GM21423 (cell line): ENCODE measurements at regions not wholly inside any gene's neighbourhood (a gene's known extent, or its start where the extent isn't known, plus 50 kb on each side); places are given as distances from the start of the nearest gene placed in this dataset.

Experiments used
- ATAC-seq: cut with Tn5 transposase; IDR thresholded peaks from one replicate; pipeline ENCODE4 v1.9.1; 2021; ENCODE audit warnings: mild to moderate bottlenecking, moderate library complexity; ENCODE audit not compliant: unreplicated experiment

- ATAC-seq: no peak
Observed at GRCh38 chr9:28678097-28678496, 1104.8 kb upstream of the C9orf72 start.

- ATAC-seq: no peak
Observed at GRCh38 chr9:28688172-28688571, 1114.9 kb upstream of the C9orf72 start.

GRCh38 chr9:28692012-28692411 is 1118.7 kb upstream of the C9orf72 start:
- no peak for ATAC-seq

DNA sequence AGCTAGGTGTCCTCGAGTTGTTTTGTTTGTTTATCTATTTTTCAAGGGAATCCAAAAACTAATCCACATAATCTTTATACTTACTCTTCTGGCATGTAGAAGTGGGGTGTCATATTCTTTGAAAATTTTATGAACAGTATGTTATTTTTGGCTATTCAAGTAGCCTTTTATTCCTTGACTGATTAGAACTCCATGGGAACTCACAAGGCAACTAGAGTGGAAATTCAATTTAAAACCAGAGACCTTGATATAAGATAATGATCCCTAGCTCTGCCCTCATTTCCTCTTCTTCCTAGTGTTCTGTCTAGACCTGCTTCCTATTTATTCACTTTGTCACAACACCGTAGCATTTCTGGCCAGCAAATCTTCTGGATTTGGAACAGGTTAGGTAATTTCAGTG is 1123.7 kb upstream of the C9orf72 start:
- no peak for ATAC-seq

DNA sequence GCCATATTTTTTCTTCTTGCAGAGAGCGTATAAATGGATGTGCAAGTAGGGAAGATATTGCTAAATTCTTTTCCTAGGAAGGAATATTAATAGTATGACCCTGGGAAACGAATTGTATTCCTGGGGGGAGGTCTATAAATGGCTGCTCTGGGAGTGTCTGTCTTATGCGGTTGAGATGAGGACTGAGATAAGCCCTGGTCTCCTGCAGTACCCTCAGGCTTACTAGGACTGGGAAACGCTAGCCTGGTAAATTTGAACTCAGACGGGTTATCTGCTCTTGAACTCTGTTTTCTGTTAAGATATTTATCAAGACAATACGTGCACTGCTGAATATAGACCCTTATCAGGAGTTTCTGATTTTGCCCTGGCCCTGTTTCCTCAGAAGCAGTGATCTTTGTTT is 1126.4 kb upstream of the C9orf72 start:
- no peak for ATAC-seq

DNA sequence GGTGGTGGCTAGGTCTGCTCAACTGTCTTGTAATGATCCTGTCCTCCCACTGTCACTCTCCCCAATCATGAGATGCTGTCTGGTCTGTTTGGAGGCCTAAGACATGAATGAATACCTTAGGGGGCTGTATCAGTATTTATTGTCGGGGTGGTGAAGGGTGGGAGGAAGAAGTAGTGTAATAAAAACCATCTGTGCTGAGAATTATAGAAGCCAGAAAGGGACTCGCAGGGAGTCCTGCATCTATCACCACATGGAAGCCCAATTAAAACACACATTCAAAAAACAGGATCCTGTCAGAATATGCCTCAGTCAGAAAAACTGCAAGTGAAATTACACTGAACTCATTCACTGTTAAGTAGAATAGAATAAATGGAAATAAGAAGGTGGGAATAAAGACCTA is 1134.3 kb upstream of the C9orf72 start:
- ATAC-seq: no peak

DNA sequence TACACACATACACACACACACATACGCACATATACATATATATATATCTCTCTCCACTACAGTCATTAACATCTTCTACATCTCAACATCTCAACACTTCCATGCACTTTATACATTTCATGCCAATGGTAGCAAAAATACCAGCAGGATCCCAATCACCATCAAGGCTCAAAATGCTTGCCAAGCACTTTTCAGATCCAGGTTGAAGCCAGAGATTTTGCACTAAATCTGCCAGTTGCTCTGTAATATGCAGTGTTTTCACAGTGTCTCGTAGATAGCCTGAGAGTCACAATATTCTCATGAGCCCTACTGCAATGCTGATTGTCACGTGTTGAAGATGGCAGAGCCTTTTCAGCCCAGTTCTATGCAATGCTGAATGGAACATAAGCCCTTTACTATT is 1140.9 kb upstream of the C9orf72 start:
- ATAC-seq: no peak

DNA sequence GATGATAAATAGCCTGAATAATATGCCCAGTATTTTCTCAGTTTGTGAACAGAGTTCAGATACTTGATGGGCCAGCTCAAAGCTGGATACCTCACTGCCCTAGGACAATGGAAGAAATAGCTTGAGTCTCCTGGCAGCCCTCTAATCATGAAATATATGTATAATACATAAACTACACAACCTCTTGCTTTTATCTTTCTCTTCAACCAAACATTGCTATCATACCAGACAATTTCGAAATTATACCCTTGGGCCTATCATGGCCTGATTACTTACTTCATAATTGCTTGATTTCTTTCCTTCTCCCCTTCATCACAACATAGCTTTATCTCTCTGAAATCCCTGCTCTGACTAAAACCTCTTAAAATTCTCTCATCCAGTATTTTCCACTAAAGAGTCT is 1144.9 kb upstream of the C9orf72 start:
- ATAC-seq: no peak

GRCh38 chr9:28720746-28721145 is 1147.5 kb upstream of the C9orf72 start:
- no peak for ATAC-seq

GRCh38 chr9:28730111-28730510 is 1156.8 kb upstream of the C9orf72 start:
- no peak for ATAC-seq

GRCh38 chr9:28735738-28736342 is 1162.6 kb upstream of the C9orf72 start:
- ATAC-seq: no peak

GRCh38 chr9:28741459-28741858 is 1168.2 kb upstream of the C9orf72 start:
- ATAC-seq: no peak

GRCh38 chr9:28747351-28747985 is 1174.2 kb upstream of the C9orf72 start:
- ATAC-seq: no peak

GRCh38 chr9:28750136-28750535 is 1176.9 kb upstream of the C9orf72 start:
- ATAC-seq: no peak

DNA sequence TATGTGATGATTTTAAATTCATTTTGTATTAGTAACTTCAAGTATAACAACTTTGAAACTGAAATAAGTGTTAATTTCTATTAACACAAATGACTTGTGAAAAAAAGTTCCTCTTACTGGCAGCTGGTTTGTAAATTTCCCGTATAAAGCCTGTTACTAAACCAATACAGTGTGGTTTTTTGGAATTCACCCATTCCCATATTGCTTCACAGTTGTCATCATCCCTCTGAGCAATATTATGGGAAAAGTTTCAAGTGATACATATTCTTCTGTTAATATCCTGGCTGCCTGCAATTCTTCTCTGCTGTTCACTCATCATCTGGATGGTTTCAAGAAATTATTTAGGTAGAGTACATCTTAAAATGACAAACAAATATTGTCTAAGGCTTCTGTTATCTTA is 1185.1 kb upstream of the C9orf72 start:
- ATAC-seq: no peak

GRCh38 chr9:28758971-28759370 is 1185.7 kb upstream of the C9orf72 start:
- no peak for ATAC-seq

- ATAC-seq: no peak
Observed at GRCh38 chr9:28762167-28762566, 1188.9 kb upstream of the C9orf72 start.

DNA sequence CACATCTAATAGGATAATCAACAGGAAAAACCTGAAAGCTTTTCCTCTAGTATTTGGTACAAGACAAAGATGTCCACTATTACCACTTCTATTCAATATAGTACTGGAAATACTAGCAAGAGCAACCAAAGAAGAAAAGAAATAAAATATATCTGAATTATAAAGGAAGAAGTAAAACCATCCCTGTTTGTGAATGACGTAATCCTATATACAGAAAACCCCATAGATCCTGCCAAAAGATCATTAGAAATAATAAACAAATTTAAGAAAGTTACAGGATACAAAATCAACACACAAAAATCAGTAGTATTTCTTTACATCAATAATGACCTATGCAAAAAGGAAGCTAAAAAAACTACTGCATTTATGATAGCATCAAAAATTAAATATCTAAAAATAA is 1191.3 kb upstream of the C9orf72 start:
- ATAC-seq: no peak

DNA sequence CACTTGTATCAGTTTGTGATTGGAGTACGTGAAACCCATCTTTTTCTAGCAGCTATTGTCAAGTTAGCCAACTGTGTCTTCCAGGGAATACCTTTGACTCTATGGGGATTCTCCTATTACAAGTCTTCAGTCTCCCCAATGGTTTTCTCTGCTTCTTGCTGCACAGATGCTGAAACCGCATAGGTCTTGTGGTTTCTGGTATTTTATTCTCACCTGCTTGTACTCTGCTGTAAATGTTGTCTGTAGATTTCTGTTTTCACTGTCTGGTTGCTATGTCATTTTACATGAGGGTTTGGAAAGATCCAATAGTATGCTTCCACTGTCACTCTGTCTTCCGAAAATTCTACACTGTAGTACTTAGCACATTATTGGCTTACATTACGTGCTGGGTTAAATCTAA is 1196.9 kb upstream of the C9orf72 start:
- no peak for ATAC-seq

DNA sequence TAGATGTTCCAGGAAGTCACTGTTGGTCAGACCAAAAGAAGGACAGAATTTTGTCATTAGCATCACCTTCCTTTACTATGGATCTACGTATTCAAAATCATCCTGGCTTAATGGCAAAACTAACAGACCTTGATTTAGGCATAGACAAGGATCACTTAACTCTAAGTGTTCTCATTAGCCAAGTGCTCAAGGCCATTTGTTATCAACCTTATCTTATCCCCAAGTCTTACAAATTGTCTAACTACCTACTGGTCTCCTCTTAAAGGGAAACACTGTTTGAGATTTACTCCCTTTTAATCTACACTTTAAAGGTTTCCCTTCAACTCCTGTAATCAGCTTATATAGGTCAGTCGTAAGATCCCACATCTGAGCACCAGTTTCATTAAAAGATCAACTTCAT is 1197.5 kb upstream of the C9orf72 start:
- ATAC-seq: no peak

GRCh38 chr9:28774433-28775235 is 1201.4 kb upstream of the C9orf72 start:
- no peak for ATAC-seq

DNA sequence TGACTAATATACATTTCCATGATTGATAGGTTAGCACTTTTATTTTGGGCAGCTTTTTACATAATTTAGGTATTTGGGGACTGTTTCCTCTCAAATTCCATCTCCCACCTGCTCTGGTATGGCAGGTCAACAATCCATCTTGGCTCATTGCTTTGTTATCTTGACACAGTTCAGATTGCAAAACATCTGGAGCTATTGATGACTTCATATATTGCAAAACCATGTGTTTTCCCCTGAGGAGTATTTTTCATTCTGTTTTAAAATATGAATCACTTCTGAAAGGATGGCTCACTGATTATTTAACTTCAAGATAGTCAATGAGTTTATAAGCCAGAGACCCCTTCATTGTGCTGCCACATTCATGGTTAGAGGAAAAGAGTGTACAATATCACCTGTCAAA is 1206.0 kb upstream of the C9orf72 start:
- no peak for ATAC-seq
